CD14-positive monocyte (primary cell): ENCODE measurements at regions not wholly inside any gene's neighbourhood (a gene's known extent, or its start where the extent isn't known, plus 50 kb on each side); places are given as distances from the start of the nearest gene placed in this dataset.

Source experiments
- DNase-seq, 3 donors: peaks; one replicate each; pipeline ENCODE4 v3.0.0-alpha.2; 2011 to 2022
- H2AFZ ChIP-seq: 2 replicates; pipeline ENCODE4 v1.6.0; 2012; ENCODE audit warnings: mild to moderate bottlenecking, low read depth, low read length, inconsistent platforms; ENCODE audit not compliant: insufficient read depth, poor library complexity, severe bottlenecking
- H3K27ac ChIP-seq, 2 donors: 1 replicate in 1 of 2; 2 replicates in 1 of 2; pipeline ENCODE4 v1.5.1; 2012 to 2013; ENCODE audit warnings: low read length in 2 of 2, control low read depth in 1 of 2, inconsistent platforms in 1 of 2, low read depth in 1 of 2, mild to moderate bottlenecking in 1 of 2
- H3K27me3 ChIP-seq, 2 donors: one replicate each; pipeline versions ENCODE4 v1.6.0 to v1.6.1; 2011 to 2013; ENCODE audit warnings: low read length in 2 of 2; ENCODE audit not compliant: control insufficient read depth in 2 of 2, insufficient read depth in 2 of 2
- H3K36me3 ChIP-seq, 2 donors: replicated peaks in 1 of 2; 1 replicate in 1 of 2; 2 replicates in 1 of 2; pipeline versions ENCODE4 v1.5.1 to v1.6.1; 2012 to 2013; ENCODE audit warnings: low read length in 2 of 2, control low read depth in 1 of 2, inconsistent platforms in 1 of 2, mild to moderate bottlenecking in 1 of 2; ENCODE audit not compliant: insufficient read depth in 2 of 2, control insufficient read depth in 1 of 2
- H3K4me1 ChIP-seq, 2 donors: 1 replicate in 1 of 2; 2 replicates in 1 of 2; pipeline versions ENCODE4 v1.5.1 to v1.6.1; 2012 to 2013; ENCODE audit warnings: low read length in 2 of 2, control low read depth in 1 of 2, inconsistent platforms in 1 of 2, mild to moderate bottlenecking in 1 of 2, moderate library complexity in 1 of 2; ENCODE audit not compliant: insufficient read depth in 2 of 2, control insufficient read depth in 1 of 2
- H3K4me2 ChIP-seq: replicated peaks from 2 replicates; pipeline ENCODE3; 2012; ENCODE audit warnings: low read length, moderate library complexity, mild to moderate bottlenecking; ENCODE audit not compliant: poor library complexity, severe bottlenecking; ENCODE audit errors: extremely low read depth
- H3K4me3 ChIP-seq, 3 experiments: fragments of 200-600 bp in 1 of 3; sonication (generic) in 1 of 3; replicated peaks in 1 of 3; 1 replicate in 2 of 3; 2 replicates in 1 of 3; pipeline ENCODE4 v1.5.1; 2011 to 2013; ENCODE audit warnings: low read length in 3 of 3, mild to moderate bottlenecking in 3 of 3, control low read depth in 2 of 3, low read depth in 2 of 3, inconsistent platforms in 1 of 3, moderate library complexity in 1 of 3
- H3K79me2 ChIP-seq: 2 replicates; pipeline ENCODE4 v1.6.0; 2012; ENCODE audit warnings: mild to moderate bottlenecking, control low read depth, inconsistent platforms, low read length, moderate library complexity; ENCODE audit not compliant: insufficient read depth
- H3K9ac ChIP-seq: 2 replicates; pipeline ENCODE4 v1.6.0; 2017; ENCODE audit warnings: low read length, mild to moderate bottlenecking; ENCODE audit not compliant: insufficient read depth, poor library complexity, severe bottlenecking
- H3K9me3 ChIP-seq, 2 donors: replicated peaks in 1 of 2; 1 replicate in 1 of 2; 2 replicates in 1 of 2; pipeline versions ENCODE4 v1.5.1 to v1.6.1; 2012 to 2013; ENCODE audit warnings: low read length in 2 of 2, control low read depth in 1 of 2; ENCODE audit not compliant: control insufficient read depth in 1 of 2, insufficient read depth in 1 of 2
- H4K20me1 ChIP-seq: 2 replicates; pipeline ENCODE4 v1.6.0; 2012; ENCODE audit warnings: mild to moderate bottlenecking, low read length, control low read depth, moderate library complexity; ENCODE audit not compliant: insufficient read depth
- H3K27ac Mint-ChIP-seq, 7 donors: one replicate each; pipeline ENCODE4 v1.8.0; 2020; ENCODE audit warnings: mild to moderate bottlenecking in 7 of 7, mixed read lengths in 7 of 7, moderate library complexity in 6 of 7, inconsistent platforms in 2 of 7
- H3K27me3 Mint-ChIP-seq, 3 donors: one replicate each; pipeline ENCODE4 v1.8.0; 2021 to 2022; ENCODE audit warnings: low read depth in 3 of 3, mild to moderate bottlenecking in 3 of 3, mixed read lengths in 3 of 3, moderate library complexity in 3 of 3, inconsistent platforms in 1 of 3
- H3K36me3 Mint-ChIP-seq, 2 donors: one replicate each; pipeline ENCODE4 v1.8.0; 2020; ENCODE audit warnings: mixed read lengths in 2 of 2, inconsistent platforms in 1 of 2, mild to moderate bottlenecking in 1 of 2
- H3K4me1 Mint-ChIP-seq: one replicate; pipeline ENCODE4 v1.8.0; 2020; ENCODE audit warnings: mild to moderate bottlenecking, mixed read lengths
- H3K4me3 Mint-ChIP-seq, 2 donors: one replicate each; pipeline ENCODE4 v1.8.0; 2020; ENCODE audit warnings: mild to moderate bottlenecking in 2 of 2, mixed read lengths in 2 of 2, moderate library complexity in 1 of 2
- H3K9me3 Mint-ChIP-seq, 7 donors: one replicate each; pipeline ENCODE4 v1.8.0; 2020 to 2022; ENCODE audit warnings: mixed read lengths in 7 of 7, mild to moderate bottlenecking in 6 of 7, moderate library complexity in 6 of 7, inconsistent platforms in 2 of 7
- CTCF ChIP-seq: fragments of 200-600 bp; IDR thresholded peaks from one replicate; pipeline ENCODE4 v1.8.0; 2022; ENCODE audit warnings: antibody characterized with exemption, mild to moderate bottlenecking
- WGBS: methylation state at CpG from one replicate; pipeline ENCODE4 v1.1.5; 2013; ENCODE audit warnings: missing lambda C conversion rate; ENCODE audit not compliant: insufficient coverage; 5-methylcytosine and 5-hydroxymethylcytosine counted together
- intact Hi-C, 2 donors: fragments of 100-400 bp; cut with micrococcal nuclease; formaldehyde crosslinking; loops; one replicate each; pipeline versions ENCODE4 v1.15.0 to v1.15.1; 2023

GRCh38 chr1:82820816-82821215 is 1020.1 kb downstream of the ADGRL2 start:
- intact Hi-C loops = no loop called here
- no peak overlapping the region for H3K27ac ChIP-seq
- H3K79me2 ChIP-seq = no peaks in the 10 kb centered on the region
- no peaks in the 10 kb centered on the region for H3K4me1 ChIP-seq
- DNase-seq = no peak
- H2AFZ ChIP-seq = no peak overlapping the region
- no peak overlapping the region for H3K4me3 ChIP-seq
- H3K27ac Mint-ChIP-seq = no peak overlapping the region
- no peak overlapping the region for H3K9ac ChIP-seq
- no peaks in the 10 kb centered on the region for H3K9me3 ChIP-seq
- no peaks in the 10 kb centered on the region for H3K27me3 ChIP-seq
- H3K27me3 Mint-ChIP-seq = no peaks in the 10 kb centered on the region
- TF ChIP-seq CTCF = no peak
- peaks cover 0 to 3% (median 0%) of the 10 kb centered on the region in 7 donors for H3K9me3 Mint-ChIP-seq
- no peaks in the 10 kb centered on the region for H3K36me3 Mint-ChIP-seq
- no peaks in the 10 kb centered on the region for H3K36me3 ChIP-seq
- H3K4me3 Mint-ChIP-seq = no peak overlapping the region
- no CpG with 5 or more reads among the region's 3 CpGs for WGBS
- no peaks in the 10 kb centered on the region for H3K4me1 Mint-ChIP-seq
- no peak overlapping the region for H3K4me2 ChIP-seq
- no peaks in the 10 kb centered on the region for H4K20me1 ChIP-seq

GRCh38 chr1:82819234-82819633 is 1018.5 kb downstream of the ADGRL2 start:
- H3K9me3 Mint-ChIP-seq = peaks cover 0 to 3% (median 0%) of the 10 kb centered on the region in 7 donors

More at GRCh38 chr1:82819234-82819633, 1018.5 kb downstream of the ADGRL2 start:
- no peaks in the 10 kb centered on the region for H3K36me3 ChIP-seq
- Mint-ChIP-seq H3K27me3 (no peaks in the 10 kb centered on the region), H3K27ac (no peak overlapping the region), H3K4me1 (no peaks in the 10 kb centered on the region), H3K36me3 (no peaks in the 10 kb centered on the region), H3K4me3 (no peak overlapping the region)
- DNase-seq = no peak
- no CpG with 5 or more reads among the region's 1 CpG for WGBS
- no peak overlapping the region for H3K4me3 ChIP-seq
- no peaks in the 10 kb centered on the region for H3K9me3 ChIP-seq
- no peak for TF ChIP-seq CTCF
- no peak overlapping the region for H3K27ac ChIP-seq
- H3K27me3 ChIP-seq = no peaks in the 10 kb centered on the region
- no peak overlapping the region for H3K9ac ChIP-seq
- intact Hi-C loops = no loop called here
- no peaks in the 10 kb centered on the region for H4K20me1 ChIP-seq
- H3K4me1 ChIP-seq = no peaks in the 10 kb centered on the region
- H3K79me2 ChIP-seq = no peaks in the 10 kb centered on the region
- no peak overlapping the region for H3K4me2 ChIP-seq
- H2AFZ ChIP-seq = no peak overlapping the region
